ENCODE measurements at regions not wholly inside any gene's neighbourhood (a gene's known extent, or its start where the extent isn't known, plus 50 kb on each side); places are given as distances from the start of the nearest gene placed in this dataset.

DNA sequence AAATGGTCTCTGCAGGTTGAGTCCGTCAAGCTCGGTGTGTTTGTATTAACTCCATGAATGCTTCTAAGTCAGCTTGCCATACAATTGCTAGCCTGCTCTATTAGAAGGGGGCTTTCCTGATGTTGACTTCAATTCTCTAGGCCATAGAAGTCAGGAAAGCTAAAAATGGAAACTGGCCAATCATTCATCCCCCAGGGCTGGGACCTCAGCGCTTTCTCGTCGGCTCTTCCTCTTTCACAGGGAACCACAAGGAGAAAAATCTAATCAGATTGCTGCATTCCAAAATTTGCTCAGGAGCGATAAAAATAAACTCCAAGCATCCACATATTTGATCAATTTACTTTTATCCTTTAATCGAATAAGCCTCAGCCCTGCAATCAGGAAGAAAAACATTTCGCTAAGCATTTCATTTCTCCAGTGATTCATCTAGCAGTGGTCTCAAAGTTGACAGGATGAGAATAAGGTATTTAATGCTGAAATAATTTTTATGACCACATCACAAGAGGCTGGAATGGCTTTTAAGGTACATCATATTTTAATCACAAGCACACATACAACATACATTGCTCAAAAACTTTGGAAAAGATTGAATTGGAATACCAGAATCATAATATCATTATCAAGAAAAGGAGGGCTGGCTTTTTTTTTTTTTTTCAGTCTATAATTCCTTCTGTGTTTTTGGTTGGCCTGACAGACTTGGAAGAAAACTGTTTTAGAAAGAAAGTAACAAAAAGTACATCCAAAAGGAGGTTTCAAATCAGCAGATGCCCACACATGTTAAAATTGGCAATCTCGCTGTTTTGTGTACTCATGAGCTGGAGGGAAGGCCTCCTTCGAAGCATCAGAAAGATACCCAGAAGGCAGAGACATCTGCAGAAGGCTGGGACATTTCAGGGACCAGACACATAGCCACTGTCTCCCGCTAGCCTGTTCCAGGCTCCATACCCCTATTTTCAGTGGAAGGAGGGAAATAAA, 316.3 kb downstream of the NUAK1 start:
- Histone ChIP-seq H3K4me2 (ENCODE audit: low read depth, low read length) (no peak overlapping the region), H3K27me3 (ENCODE audit: control insufficient read depth in 1 of 2, insufficient read depth in 2 of 2, low read length in 2 of 2) (no peaks in the 10 kb centered on the region; a peak in 1 of 5 replicates), H4K20me1 (ENCODE audit: insufficient read depth, low read length) (no peaks in the 10 kb centered on the region), H3K36me3 (replicated peaks in 1 of 2; ENCODE audit: control insufficient read depth in 1 of 2, insufficient read depth in 2 of 2, low read length in 2 of 2) (no peaks in the 10 kb centered on the region), H3K27ac (ENCODE audit: extremely low read length, insufficient read depth, low read length) (no peak overlapping the region), H2AFZ (ENCODE audit: low read length) (no peak overlapping the region), H3K4me3 (replicated peaks in 1 of 3; ENCODE audit: insufficient read depth in 1 of 3, low read depth in 2 of 3, low read length in 3 of 3) (no peak overlapping the region), H3K9ac (ENCODE audit: insufficient read depth, low read depth, low read length) (no peak overlapping the region), H3K9me3 (ENCODE audit: low read length) (no peaks in the 10 kb centered on the region), H3K4me1 (ENCODE audit: insufficient read depth, low read length) (no peaks in the 10 kb centered on the region), H3K79me2 (ENCODE audit: insufficient read depth, low read length) (no peaks in the 10 kb centered on the region)
- CTCF ChIA-PET (ENCODE audit: low intra/inter-chr PET ratio, low total read pairs): no interaction called here
- BruUV-seq (replicated peaks): no TSS peak
- FAIRE-seq (no peak), DNase-seq (ENCODE audit: low spot score) (no peak), ATAC-seq (no peak)
- POLR2A ChIA-PET: no interaction called here
- TF ChIP-seq, protein P1, sequence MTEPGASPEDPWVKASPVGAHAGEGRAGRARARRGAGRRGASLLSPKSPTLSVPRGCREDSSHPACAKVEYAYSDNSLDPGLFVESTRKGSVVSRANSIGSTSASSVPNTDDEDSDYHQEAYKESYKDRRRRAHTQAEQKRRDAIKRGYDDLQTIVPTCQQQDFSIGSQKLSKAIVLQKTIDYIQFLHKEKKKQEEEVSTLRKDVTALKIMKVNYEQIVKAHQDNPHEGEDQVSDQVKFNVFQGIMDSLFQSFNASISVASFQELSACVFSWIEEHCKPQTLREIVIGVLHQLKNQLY (CRISPR knock-in tag; IDR thresholded peaks at IDR 0.05): no peak
- no peak for TF ChIP-seq ZNF460 (CRISPR knock-in tag; IDR thresholded peaks at IDR 0.05; ENCODE audit: borderline replicate concordance)
- in situ Hi-C loops (cut with HindIII; ENCODE audit: extremely low pct_ligation_motif_present, low pct_unique_long_range_greater_than_20kb) (no loop called here), intact Hi-C loops (cut with micrococcal nuclease; ENCODE audit: unreplicated experiment) (no loop called here)
- 44% methylated on average over 11 of the region's 11 CpGs for WGBS (ENCODE audit: low lambda C conversion rate)

DNA sequence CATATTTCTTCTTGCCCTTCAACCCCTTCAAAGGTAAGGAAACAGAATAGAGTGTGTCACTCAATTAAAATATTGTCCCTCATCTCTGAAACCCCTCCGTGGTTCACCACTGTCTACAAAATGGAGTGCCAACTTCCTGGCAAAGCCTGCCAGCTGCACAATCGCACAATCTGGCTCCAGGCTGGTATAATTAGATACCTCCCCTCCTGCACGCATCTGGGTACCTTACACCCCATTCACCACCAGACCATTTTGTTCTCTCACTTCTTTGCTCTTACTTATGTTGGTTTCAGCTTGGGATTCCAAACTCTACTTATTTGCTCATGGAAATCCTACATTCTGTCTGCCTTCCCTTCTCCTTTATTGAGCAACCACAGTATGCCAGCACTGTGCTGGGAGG, 314.9 kb downstream of the NUAK1 start:
- H3K36me3 ChIP-seq (replicated peaks in 1 of 2; ENCODE audit: control insufficient read depth in 1 of 2, insufficient read depth in 2 of 2, low read length in 2 of 2): no peaks in the 10 kb centered on the region
- CTCF ChIA-PET (ENCODE audit: low intra/inter-chr PET ratio, low total read pairs): no interaction called here
- H3K27ac ChIP-seq (ENCODE audit: extremely low read length, insufficient read depth, low read length): no peak overlapping the region
- H3K27me3 ChIP-seq (ENCODE audit: control insufficient read depth in 1 of 2, insufficient read depth in 2 of 2, low read length in 2 of 2): no peaks in the 10 kb centered on the region; a peak in 1 of 5 replicates
- H3K79me2 ChIP-seq (ENCODE audit: insufficient read depth, low read length): no peaks in the 10 kb centered on the region
- WGBS (ENCODE audit: low lambda C conversion rate): 13% methylated on average over 3 of the region's 3 CpGs
- H2AFZ ChIP-seq (ENCODE audit: low read length): no peak overlapping the region
- in situ Hi-C loops (cut with HindIII; ENCODE audit: extremely low pct_ligation_motif_present, low pct_unique_long_range_greater_than_20kb): no loop called here
- BruUV-seq (replicated peaks): no TSS peak
- POLR2A ChIA-PET: no interaction called here
- H3K4me2 ChIP-seq (ENCODE audit: low read depth, low read length): no peak overlapping the region
- no peaks in the 10 kb centered on the region for H4K20me1 ChIP-seq (ENCODE audit: insufficient read depth, low read length)
- intact Hi-C loops (cut with micrococcal nuclease; ENCODE audit: unreplicated experiment): no loop called here
- FAIRE-seq (no peak), ATAC-seq (no peak), DNase-seq (ENCODE audit: low spot score) (no peak)
- no peaks in the 10 kb centered on the region for H3K9me3 ChIP-seq (ENCODE audit: low read length)
- no peaks in the 10 kb centered on the region for H3K4me1 ChIP-seq (ENCODE audit: insufficient read depth, low read length)
- no peak overlapping the region for H3K9ac ChIP-seq (ENCODE audit: insufficient read depth, low read depth, low read length)
- H3K4me3 ChIP-seq (replicated peaks in 1 of 3; ENCODE audit: insufficient read depth in 1 of 3, low read depth in 2 of 3, low read length in 3 of 3): no peak overlapping the region
- TF ChIP-seq MXI1 (IDR thresholded peaks at IDR 0.05; ENCODE audit: borderline replicate concordance, low read depth, low read length) (no peak), NRL (CRISPR knock-in tag; IDR thresholded peaks at IDR 0.05; ENCODE audit: borderline replicate concordance) (no peak), ZNF841 (CRISPR knock-in tag; IDR thresholded peaks at IDR 0.05; ENCODE audit: borderline replicate concordance) (no peak)
- TF ChIP-seq, protein P2, sequence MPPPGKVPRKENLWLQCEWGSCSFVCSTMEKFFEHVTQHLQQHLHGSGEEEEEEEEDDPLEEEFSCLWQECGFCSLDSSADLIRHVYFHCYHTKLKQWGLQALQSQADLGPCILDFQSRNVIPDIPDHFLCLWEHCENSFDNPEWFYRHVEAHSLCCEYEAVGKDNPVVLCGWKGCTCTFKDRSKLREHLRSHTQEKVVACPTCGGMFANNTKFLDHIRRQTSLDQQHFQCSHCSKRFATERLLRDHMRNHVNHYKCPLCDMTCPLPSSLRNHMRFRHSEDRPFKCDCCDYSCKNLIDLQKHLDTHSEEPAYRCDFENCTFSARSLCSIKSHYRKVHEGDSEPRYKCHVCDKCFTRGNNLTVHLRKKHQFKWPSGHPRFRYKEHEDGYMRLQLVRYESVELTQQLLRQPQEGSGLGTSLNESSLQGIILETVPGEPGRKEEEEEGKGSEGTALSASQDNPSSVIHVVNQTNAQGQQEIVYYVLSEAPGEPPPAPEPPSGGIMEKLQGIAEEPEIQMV (CRISPR knock-in tag; IDR thresholded peaks at IDR 0.05; ENCODE audit: low read depth): no peak
- TF ChIP-seq, protein P3, sequence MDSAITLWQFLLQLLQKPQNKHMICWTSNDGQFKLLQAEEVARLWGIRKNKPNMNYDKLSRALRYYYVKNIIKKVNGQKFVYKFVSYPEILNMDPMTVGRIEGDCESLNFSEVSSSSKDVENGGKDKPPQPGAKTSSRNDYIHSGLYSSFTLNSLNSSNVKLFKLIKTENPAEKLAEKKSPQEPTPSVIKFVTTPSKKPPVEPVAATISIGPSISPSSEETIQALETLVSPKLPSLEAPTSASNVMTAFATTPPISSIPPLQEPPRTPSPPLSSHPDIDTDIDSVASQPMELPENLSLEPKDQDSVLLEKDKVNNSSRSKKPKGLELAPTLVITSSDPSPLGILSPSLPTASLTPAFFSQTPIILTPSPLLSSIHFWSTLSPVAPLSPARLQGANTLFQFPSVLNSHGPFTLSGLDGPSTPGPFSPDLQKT (CRISPR knock-in tag; IDR thresholded peaks at IDR 0.05; ENCODE audit: borderline replicate concordance): no peak
- TF ChIP-seq, protein P4, sequence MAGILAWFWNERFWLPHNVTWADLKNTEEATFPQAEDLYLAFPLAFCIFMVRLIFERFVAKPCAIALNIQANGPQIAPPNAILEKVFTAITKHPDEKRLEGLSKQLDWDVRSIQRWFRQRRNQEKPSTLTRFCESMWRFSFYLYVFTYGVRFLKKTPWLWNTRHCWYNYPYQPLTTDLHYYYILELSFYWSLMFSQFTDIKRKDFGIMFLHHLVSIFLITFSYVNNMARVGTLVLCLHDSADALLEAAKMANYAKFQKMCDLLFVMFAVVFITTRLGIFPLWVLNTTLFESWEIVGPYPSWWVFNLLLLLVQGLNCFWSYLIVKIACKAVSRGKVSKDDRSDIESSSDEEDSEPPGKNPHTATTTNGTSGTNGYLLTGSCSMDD (CRISPR knock-in tag; IDR thresholded peaks at IDR 0.05): no peak
